HEK293T (cell line): ENCODE measurements at regions not wholly inside any gene's neighbourhood (a gene's known extent, or its start where the extent isn't known, plus 50 kb on each side); places are given as distances from the start of the nearest gene placed in this dataset.

Experiments used
- ELF4 ChIP-seq: fragments of 450-650 bp; IDR thresholded peaks from 2 replicates; pipeline ENCODE4 v1.6.1; 2017; ENCODE audit warnings: antibody characterized with exemption
- FOXA1 ChIP-seq: fragments of 450-650 bp; IDR thresholded peaks from 2 replicates; pipeline ENCODE4 v1.6.1; 2016; ENCODE audit warnings: mild to moderate bottlenecking
- FOXK2 ChIP-seq: fragments of 450-650 bp; IDR thresholded peaks from 2 replicates; pipeline ENCODE4 v1.6.1; 2016; ENCODE audit warnings: mild to moderate bottlenecking
- FOXM1 ChIP-seq: fragments of 450-650 bp; IDR thresholded peaks from 2 replicates; pipeline ENCODE4 v1.6.1; 2017; ENCODE audit warnings: mild to moderate bottlenecking, borderline replicate concordance
- NFRKB ChIP-seq: fragments of 450-650 bp; IDR thresholded peaks from 2 replicates; pipeline ENCODE4 v1.6.1; 2016; ENCODE audit warnings: mild to moderate bottlenecking, moderate library complexity

DNA sequence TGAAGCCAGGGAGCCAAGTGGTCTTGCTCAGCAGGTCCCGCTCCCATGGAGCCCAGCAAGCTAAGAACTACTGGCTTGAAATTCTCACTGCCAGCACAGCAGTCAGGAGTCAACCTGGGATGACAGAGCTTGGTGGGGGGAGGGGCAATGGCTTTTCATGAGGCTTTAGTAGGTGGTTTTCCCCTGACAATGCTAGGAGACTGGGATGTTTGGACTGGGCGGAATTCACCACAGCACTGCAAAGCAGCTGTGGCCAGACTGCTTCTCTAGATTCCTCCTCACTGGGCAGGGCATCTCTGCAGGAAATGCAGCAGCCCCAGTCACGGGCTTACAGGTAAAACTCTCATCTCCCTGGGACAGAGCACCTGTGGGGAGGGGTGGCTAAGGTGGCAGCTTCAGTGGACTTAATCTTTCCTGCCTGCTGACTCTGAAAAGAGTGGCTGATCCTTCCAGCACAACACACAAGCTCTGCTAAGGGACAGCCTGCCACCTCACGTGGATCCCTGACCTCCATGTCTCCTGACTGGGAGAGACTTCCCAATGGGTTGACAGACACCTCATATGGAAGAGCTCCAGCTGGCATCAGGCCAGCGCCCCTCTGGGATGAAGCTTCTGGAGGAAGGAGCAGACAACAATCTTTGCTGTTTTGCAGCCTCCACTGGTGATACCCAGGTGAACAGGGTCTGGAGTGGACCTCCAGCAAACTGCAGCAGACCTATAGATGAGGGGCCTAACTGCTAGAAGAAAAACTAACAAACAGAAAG, 349.7 kb upstream of the ST6GAL2 start:
- TF ChIP-seq FOXK2 = no peak
- no peak for TF ChIP-seq NFRKB
- TF ChIP-seq FOXA1 = no peak
- TF ChIP-seq FOXM1 = no peak
- no peak for TF ChIP-seq ELF4
